GM21529 (cell line): ENCODE measurements at regions not wholly inside any gene's neighbourhood (a gene's known extent, or its start where the extent isn't known, plus 50 kb on each side); places are given as distances from the start of the nearest gene placed in this dataset.

Experiments
- ATAC-seq: cut with Tn5 transposase; IDR thresholded peaks from one replicate; pipeline ENCODE4 v1.9.1; 2021; ENCODE audit not compliant: unreplicated experiment

- no peak for ATAC-seq
Observed at GRCh38 chr14:73800970-73801515, 50.6 kb upstream of the PTGR2 start.

GRCh38 chr14:73797543-73798265, 53.9 kb upstream of the PTGR2 start:
- peak; percentile 59 for ATAC-seq

DNA sequence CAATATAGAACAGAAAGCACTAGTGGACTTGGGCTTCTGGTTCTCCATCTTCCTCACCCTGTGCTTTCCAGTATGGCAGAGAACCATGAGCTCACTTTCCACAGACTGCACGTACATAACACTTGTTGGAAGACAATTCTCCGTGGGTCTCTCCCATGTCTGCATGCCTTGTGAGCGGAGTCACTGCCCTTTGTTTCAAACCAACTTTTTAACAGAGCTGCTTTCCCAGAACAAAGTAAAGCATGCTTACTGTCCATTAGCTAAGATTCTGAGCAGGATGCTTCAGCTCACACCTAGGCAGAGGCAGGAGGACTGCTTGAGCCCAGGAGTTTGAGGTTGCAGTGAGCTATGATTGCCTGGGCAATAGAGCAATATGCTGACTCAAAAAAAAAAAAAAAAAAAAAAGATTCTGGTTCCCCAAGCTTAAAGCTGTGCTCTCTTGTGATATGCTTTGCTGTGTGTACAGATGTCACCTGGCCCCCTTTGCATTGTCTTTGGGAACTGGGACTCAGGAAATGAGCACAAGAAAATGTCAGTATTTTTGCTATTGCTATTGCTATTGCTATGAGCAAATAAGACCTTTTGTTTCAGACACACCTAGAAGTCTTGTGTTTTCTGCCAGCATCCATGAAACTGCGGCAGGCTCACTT, 54.6 kb upstream of the PTGR2 start:
- peak; percentile 36 for ATAC-seq

DNA sequence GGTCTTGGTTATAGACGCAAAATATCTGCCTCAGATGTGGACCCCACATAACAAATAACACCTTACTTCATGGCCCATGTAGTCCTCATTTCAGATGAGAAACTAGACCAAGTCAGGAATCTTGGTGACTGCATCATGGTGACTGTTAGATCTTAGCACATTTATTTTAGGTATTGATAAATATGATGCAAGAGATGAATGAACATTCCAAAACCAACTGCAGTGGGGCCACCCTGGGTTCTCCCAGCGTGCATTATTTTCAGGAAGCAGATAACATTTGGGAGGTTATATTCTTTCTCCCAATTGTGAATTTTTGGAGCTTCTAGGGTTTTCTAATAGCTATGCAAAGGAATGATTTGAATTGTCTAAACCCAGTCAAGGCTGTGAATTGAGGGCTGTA, 55.2 kb upstream of the PTGR2 start:
- ATAC-seq: no peak

GRCh38 chr14:73795974-73796373, 55.7 kb upstream of the PTGR2 start:
- ATAC-seq: no peak

DNA sequence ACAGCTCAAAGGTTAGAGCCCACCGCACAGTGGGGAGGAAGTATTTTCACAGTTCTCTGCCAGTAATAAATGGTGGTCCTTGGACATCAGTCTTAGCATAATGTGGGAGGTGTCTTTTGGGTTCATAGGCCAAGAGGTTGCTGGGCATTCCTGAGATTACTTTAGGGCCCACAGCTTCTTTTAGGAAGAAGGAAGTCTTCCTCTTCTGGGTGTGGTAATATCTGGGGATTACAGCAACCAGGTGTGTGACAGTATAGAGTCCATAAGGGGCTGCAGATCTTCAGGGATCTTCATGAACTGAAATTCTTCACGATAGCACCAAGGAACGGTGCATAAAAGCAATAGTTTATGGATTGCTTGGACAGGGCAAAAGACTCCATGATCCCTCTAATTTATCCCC, 56.2 kb upstream of the PTGR2 start:
- ATAC-seq: no peak

- ATAC-seq: no peak
Observed at GRCh38 chr14:73794146-73794545, 57.5 kb upstream of the PTGR2 start.

DNA sequence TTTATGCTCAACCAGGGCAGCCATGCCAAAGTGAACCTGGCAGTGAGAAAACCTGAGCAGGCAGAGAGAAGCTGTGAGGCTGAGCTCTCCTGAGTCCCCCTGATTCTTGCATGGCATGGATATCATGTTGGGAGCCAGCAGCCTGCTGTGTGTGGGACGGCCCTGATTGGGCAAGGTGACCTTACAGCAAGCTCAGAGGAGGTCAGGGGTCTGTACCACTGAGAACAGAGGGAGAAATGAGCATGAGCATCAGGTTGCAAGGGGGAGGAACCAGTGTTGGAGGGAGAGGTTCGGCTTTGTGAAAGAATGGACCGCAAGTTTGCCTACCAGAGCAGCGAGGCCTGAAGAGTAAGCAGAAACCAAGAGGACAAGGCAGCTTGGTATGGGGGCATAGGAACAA, 59.1 kb upstream of the PTGR2 start:
- ATAC-seq: no peak

DNA sequence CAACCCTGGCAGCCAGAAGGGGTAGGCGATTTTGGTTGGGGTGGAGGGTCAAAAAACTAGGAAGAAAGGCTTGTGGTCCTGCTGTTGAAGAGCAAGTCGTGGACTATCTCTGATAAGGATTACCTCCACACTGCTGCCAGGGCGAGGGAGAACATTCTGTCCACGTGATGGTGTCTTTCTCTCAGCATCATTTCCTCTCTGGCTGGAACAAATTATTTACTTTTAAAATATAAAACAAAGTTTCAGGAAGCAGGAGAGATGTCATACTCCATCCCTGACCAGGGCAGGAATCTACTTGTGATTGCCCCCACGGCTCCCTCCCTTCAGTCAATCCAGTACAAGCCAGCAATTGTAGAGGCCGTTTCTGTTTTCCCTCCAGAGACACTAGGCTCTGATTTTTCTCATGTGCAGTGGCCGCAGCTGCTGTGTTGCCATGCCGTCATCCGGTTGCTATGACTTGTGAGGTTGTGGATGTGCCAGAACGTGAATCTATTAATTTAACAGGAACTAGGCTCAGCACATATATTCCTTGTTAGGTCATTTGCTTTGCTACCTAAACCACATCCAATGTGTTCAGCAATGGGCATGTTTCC, 61.5 kb upstream of the PTGR2 start:
- no peak for ATAC-seq

- ATAC-seq: no peak
Observed at GRCh38 chr14:73788701-73789551, 62.7 kb upstream of the PTGR2 start.

GRCh38 chr14:73788317-73788598, 63.4 kb upstream of the PTGR2 start:
- ATAC-seq: no peak

- no peak for ATAC-seq
Observed at GRCh38 chr14:73787486-73788316, 63.9 kb upstream of the PTGR2 start.

DNA sequence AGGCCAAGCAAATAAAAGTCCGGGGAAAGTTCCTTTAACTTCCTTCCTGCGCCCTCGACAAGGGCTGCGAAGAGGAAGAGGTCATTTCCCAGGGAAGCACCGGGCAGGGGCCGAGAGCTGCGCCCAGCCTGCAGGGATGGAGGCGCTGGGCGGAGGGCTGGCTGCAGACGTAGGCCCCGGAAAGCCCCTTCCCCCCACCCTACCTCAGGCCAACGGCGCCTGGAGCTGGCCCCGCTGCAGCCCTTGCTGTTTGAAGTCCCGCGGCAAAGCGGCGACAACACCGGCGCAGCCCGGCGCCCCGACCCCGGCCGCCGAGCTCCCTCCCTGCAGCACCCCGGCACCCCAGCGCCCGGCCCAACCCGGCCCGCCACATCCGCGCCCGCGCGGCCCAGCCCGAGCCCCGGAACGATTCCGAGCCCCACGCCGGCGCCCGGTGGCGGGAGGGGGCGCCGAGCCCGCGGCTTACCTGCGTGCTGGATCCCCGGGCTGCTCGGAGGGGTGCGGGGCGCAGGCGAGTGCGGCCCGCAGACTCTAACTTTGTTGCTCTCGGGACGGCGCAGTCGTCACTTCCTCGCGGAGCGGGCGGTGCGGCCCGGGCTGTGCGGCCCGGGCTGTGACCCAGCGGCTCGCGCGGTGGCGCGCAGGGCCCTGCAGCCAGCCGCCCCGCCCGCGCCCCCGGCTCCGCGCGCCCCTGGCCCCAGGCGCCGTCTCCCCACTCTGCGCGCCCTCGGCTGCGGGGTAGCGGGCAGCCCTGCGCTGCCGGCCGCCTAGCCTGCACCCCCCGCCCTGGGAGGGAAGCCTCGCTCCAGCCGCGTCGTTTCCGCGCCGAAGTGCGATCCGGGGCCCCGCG, 64.8 kb upstream of the PTGR2 start:
- no peak for ATAC-seq

DNA sequence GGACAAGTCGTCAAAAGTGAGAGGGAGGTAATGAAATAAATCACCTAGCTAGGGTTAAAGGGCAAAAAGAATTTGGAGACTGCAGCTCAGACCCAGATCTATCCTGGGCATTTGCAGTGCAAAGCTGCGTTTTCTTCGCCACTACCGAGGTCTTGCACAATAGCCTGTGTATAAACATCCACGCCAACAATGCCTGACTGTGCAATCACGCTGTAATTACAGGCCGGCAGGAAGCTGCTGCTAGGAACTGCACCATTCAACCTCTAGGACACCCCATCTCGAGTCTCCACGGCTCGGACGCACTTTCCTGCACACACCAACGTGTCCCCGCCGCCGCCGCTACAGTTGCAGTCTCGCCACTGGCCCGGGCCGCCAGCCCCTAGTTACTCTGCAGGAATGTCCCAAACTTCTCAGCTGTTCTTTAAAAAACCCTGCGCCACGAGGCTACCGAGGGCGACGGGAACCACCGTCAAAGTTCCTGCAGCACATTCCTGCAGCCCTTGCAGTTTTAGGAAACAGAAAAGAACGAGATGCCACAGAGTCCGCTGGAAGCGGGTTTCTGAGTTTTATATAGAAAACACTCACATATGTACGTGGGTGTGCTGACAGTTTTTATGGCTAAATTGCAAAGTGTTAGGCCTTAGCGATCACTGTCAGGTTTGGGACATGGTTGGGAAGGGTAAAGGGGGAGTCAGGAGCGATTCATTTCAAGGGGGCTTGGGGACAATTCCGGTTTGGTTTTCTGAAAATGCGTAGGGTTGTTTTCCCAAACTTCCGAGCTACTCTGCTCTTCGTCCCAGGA, 65.6 kb upstream of the PTGR2 start:
- ATAC-seq: peak; percentile 37

DNA sequence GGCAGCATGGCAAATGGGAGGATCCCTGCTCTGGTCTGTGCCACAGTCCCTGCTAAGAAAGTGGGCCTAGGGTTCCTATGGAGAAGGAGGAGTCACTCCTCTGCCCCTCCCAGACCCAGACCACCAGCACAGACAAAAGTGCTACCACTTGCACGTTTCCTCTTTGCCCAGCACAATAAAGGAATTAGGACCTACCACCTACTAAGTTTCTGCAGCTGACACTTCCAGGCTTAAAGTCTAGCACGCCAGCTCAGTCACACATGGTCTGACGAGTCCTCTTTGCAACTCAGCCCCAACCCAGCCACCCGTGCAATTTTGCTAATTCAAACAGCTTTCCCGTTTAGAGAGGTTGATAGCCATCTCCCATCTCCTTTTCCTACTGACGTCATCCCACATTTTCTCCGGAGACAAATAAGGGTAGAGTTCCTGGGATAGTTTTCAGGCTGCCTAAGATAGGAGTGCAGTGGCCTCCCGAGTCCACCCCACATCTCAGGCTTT, 66.2 kb upstream of the PTGR2 start:
- no peak for ATAC-seq

DNA sequence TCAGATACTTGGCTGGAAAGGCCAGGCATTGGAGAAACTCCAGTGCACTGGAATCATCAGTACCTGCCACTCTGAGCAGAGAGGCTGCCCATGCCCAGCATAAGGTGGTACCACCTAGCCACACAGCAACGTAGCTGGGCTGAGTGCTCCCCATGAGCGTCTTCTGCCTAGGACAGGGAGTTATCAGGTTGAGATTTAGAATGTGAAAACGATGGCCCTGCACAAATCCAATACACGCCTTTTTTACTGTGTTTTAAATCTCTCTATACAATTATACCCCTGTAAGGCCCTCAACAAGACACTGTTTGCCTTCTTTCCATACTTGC, 66.7 kb upstream of the PTGR2 start:
- no peak for ATAC-seq

DNA sequence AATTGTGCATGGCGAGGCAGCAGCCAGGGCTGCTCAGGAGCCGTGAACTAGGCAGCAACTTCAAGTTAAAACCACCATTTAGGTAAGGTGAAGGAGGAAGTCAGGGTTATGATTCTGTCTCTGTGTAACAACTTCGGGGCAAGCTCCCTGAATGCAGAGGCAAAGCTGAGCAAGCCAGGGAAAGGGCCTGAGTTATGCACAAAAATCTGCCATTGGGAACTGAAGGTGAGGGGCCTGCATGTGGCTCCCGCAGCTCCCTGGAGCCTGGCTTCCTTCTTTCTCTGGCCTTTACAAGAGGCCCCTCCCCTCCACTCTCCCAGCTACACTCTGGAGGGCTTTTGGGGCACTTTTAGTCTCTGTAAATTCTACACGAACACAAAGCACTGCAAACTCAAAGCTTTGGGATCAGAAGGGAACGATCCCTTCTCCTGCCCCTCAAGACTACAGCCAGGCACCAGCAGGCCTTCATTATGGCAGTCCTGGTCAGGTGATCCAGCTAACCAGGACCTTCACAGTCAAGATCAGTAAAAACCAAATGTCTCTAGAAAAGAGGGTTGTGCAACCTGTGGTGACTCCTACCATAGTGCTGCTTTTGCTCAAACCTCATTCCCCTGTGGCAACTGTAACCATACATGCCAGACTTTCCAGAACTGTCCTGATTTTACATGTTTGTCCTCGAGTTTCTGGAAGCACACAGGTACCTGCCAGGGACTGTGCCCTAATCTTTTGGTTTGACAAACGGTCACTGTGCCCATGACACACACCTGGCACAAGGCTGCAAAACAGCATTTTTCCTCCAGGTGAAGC, 67.2 kb upstream of the PTGR2 start:
- no peak for ATAC-seq

GRCh38 chr14:73783107-73783727, 68.4 kb upstream of the PTGR2 start:
- no peak for ATAC-seq
